ENCODE measurements at regions not wholly inside any gene's neighbourhood (a gene's known extent, or its start where the extent isn't known, plus 50 kb on each side); places are given as distances from the start of the nearest gene placed in this dataset.
A peak's percentile ranks its signal among the peaks of the same experiment; 100 is the strongest.

DNA sequence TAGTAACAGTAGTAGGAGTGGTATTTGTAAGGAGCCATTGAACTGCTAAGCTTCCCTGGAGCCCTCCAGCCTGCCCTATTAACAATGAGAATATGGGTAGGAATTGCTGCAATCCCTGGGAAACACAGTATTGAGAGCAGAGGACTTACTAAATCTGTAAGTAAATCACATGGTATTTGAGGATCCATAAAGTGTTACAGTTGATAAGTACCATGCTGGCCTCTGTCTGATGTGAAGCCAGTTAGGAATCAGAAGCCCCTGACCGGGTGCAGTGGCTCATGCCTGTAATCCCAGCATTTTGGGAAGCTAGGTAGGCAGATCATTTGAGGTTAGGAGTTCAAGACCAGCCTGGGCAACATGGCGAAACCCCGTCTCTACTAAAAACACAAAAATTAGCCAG, 224.6 kb downstream of the C1D start:
- no peak for DNase-seq (ENCODE audit: low read depth)

DNA sequence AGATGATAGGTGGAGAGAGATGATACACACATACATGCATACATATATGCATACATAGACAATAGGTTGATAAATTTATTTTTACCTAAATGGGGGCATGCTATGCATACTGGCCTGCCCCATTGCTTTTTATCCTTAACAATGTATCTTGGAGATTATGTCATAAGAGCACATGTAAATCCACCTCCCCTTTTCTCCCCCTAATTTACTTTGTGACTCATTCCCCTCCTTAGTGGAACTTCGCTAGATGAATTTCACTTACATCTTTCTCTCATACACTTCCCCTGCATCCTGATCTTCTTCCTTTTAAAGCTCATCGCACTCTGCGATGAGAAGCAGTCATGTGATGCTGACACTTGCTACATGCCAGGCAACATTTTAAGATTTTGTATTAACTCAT, 223.6 kb downstream of the C1D start:
- no peak for DNase-seq (ENCODE audit: low read depth)

DNA sequence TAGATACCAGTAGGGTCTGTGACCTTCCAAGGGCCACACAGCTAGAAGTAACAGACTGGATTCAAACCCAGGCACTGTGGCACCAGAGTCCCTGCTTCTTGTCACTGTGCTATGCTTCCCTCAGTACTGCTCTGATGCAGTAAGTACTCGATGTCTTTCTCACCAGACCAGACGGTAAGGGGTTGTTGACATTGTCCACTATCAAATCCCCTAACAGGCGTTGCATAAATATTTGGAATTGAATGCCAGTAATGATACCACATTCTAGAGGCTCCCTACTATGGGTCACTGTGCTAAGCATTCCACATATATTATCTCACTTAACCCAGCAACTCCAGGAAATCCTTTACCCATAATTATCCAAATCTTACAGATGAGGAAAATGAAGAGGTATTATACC, 223.1 kb downstream of the C1D start:
- no peak for DNase-seq (ENCODE audit: low read depth)

DNA sequence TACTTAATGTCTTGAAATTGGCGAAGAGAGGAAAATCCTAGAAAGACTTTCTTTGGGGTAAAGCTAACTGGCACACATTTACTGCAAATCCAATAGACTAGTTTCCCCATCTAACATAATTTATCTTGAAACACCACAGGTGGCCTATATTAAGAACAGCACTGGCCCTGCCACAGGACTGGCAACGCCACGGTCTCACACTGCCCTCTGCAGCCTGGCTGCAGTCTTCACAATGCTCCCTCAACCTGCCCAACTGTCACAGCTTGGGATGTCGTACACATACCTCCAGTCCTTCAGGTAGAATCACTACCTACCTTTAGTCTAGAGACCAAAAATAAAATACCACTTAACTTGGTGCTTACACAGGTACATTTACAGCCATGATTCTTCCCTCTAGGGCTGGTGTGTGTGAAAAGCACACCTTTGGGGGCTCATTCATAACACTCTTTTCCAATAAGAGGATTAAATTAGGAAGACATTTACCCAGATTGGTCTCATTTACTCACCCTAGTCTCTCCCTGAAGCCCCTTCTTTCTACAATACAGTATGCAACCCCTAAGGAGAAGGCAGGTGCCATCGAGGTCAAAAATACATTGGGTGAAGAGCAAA, 222.2 kb downstream of the C1D start:
- no peak for DNase-seq (ENCODE audit: low read depth)

DNA sequence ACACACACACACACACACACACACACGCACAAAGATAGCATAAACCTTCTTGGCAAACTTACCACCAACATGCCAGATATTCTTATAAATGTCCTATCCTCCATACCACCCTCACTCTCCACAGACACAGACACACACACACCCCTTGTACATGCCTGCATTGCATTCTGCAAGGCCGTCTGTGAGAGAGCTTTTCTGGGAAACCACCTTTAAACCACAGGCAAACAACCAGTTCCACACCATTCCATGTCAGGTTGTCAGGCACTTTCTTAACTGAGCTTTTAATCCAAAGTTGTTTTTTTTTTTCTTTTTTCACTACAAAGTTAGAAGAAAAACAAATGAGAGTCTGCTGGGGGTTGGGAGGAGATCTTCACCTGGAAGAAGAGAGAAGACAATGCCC, 221.1 kb downstream of the C1D start:
- DNase-seq (ENCODE audit: low read depth): no peak

DNA sequence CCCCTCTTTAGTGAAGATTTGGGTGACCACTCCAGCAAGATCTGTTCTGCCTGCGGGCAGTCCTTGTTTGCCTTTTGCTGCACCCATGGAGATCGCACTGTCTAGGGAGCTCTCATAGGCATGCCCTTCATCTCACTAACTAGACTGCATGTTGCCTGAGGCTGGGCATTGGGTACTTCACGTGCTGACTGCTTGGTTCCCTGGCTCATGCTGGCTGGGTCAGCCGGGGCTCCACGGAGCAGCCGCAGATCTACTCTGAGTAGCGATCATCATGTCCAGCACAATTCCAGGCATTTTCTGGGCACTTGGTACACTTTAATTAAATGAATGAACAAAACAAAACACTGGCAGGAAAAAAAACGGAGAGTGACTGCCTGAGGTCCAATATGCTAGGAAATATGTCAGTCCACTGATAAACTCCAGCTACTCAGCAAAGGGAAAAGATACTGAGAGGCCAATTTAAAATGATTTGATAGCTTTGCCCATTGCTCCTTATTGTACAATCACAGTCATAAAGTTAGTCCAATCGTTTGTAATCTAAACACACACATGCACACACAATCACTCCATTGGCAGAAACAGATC, 220.3 kb downstream of the C1D start:
- DNase-seq (ENCODE audit: low read depth): no peak

DNA sequence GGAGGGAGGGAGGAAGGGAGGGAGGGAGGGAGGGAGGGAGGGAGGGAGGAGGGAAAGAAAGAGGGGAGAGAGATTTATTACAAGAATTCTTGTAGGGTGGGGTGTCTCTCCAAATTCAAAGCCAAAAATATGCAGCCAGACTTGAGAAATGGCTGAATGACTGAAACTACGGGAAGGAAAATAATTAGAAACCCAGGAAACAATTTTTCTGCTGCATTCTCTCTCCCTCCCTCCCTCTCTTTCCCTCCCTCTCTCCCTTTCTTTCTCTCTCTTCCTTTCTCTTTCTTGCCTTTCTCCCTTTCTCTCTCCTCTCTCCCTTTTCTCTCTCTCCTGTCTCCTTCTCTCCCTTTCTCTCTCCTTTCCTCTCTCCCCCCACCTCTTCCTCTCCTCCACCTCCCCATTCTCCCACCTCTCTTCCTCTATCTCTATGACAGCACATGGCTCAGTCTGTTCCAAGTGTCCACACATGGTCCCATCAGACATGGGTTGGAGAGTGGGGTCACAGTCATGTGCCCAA, 218.7 kb downstream of the C1D start:
- no peak for DNase-seq (ENCODE audit: low read depth)

DNA sequence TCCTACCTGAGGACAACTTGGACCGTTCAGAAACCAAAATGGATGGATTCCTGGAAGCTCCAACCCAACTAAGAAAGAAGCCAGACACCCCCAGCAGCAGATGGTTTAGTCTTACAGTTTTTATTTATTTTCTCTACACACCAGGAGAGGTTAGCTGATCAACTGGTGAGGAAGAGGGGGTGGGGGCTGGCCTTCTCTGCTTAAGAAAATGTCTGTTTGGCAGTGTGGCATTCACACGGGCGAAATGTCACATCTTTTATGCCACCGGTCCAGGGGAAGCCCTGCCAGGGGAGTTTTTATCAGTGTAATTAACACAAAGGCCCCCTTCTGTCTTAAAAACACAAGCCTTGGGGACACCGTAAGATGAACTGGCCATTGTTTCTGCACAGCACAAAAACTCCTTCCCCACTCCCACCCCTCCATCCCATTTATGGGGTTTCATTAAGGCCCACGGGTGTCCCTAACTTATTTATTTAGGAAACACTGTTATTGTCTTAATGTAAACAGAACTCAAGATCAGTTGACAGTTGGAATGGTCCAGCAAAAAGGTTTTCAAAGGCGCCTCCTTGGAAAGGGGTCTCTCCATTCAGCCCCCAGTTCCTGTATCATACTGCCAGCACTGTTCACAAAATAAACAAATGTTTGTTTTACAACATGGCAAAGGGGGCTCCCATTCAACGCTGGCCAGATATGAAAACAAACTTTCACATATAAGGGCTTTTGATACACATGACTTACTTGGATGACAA, 217.0 kb downstream of the C1D start:
- DNase-seq (ENCODE audit: low read depth): no peak

- DNase-seq (ENCODE audit: low read depth): peak; percentile 62
These were observed 216.3 kb downstream of the C1D start for GRCh38 chr2:67846370-67847070.

DNA sequence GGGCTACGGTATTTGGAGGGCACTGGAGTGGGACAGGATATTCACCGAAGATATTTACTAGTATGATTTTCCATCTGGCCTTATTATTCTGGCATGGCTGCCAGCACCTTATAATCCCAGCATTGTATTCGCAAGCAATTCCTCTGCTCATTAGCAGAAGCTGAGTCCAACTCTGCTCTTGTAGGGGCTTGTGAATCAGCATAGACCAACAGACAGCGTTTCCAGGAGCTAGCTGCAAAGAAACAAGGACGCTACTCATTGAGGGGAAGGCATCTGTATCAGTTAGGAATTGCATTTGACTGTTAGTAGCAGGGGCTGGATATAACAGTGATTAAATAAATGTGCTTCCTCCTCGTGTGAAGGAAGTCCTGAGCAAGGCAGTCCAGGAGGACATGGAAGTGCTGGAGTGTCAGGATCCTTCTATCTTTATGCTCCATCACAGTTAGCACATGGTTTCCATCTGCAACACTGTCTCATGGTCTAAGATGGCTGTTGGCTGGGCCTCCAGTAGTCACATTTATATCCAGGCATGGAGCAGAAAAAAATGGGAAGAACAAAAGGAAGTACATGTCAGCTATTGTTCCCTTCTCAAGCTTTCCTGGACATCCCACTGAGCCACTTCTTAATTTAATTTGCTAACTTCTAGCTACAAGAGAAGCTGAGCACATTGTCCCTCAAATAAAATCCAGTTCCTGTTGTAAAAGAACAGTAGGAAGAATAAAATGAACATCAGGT, 214.1 kb downstream of the C1D start:
- DNase-seq (ENCODE audit: low read depth): no peak

GRCh38 chr2:67851016-67851415, 211.8 kb downstream of the C1D start:
- DNase-seq (ENCODE audit: low read depth): no peak

DNA sequence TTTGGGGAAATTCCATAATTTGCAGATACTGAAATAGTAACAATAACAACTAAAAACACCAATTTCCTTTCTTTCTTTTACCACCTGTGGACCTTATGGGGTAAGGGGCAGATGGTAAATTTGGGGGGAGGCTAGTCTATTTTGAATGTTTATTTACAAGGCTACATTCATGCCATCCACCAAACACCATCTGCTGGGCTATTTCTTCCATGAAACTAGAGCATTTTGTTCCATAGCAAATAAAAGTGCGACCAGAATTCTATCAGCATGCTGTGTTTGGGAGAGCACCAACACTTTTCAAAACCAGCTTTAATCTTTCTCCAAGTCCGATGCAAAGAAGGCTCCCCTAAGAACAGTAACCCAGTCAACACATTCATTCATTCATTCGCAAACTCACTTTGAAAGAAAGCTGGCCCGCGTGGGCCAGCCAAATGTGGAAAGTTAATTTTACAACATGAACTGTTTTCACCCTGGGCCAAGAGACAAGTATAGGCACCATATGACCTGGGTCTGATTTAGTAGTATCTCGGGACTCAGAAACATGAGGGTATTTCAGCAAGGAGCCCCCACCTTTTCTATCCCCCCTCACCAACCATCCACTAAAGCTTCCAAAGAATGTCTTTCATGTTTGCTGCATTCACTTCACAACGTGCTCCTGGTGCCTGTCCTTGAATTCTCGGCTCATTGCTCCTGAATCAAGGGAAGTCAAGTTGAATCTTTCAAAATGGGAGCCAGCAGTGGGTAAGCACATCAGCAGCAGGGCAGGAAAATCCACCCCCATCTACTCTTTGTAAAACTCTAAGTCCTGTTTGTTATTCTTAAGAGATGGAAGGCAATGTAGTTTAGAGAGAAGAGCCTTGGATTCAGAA, 210.6 kb downstream of the C1D start:
- DNase-seq (ENCODE audit: low read depth): no peak

- DNase-seq (ENCODE audit: low read depth): no peak
These were observed 208.6 kb downstream of the C1D start for GRCh38 chr2:67854103-67854743.

DNA sequence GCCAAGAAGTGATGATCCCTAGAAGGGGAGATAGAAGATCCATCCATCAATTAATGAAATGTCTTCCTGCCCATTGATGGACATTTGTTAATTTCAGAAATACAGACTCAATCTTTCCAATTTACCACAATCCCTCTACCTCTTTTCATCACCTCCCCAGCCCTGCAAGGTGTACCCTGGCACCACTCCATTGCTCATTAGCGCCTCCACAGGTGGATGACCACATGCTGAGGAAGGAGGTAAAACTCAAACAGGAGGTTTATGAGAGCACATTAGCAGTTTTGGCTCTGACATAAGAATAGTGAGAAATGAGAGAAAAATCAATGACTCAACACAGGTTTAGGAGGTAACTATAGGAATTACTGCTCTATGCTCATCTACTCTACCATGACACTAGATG, 208.0 kb downstream of the C1D start:
- no peak for DNase-seq (ENCODE audit: low read depth)

DNA sequence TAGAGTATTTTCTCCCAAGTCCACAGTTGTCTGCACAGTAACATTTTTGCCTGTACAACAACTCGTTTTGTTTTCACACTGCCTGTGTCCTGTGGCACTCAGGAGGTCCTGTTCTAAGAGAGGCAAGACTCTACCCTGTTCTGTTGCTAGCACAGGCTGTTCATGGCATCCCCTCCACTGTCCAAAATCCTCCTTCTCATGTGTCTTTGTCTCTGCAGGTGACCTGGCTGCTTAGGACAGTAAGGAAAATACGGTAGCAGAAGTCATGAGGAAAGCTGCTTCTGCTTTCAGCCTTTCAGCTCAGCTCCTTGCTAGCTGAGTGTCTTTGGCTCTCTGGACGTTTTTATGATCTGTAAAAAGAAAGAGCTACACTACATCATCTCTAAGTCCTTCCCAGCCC, 205.9 kb downstream of the C1D start:
- no peak for DNase-seq (ENCODE audit: low read depth)

- DNase-seq (ENCODE audit: low read depth): no peak
These were observed 205.0 kb downstream of the C1D start for GRCh38 chr2:67857836-67858235.

- DNase-seq (ENCODE audit: low read depth): no peak
These were observed 203.9 kb downstream of the C1D start for GRCh38 chr2:67858886-67859285.

DNA sequence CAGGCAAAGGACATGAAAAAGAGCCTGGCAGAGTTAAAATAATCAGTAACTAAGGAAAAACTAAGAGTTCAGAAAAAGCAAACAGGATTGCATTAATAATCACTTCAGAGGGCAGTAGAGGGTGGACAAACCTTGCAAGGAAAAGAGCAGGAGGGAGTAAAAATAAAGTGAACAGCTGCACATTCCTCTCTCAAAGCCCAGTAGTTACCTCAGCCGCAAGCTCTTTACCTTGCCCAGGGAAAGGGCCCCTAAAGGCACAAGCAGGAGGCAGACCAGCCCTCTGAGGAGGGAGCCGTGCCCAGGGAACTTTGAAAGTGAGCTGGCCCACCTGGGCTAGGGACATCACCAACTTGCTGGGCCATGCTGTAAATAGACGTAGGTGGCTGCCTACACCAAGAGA, 196.9 kb downstream of the C1D start:
- DNase-seq (ENCODE audit: low read depth): no peak

GRCh38 chr2:67867735-67868134, 195.1 kb downstream of the C1D start:
- DNase-seq (ENCODE audit: low read depth): no peak

- peak; percentile 56 for DNase-seq (ENCODE audit: low read depth)
These were observed 191.0 kb downstream of the C1D start for GRCh38 chr2:67871686-67872412.
